ENCODE measurements at regions not wholly inside any gene's neighbourhood (a gene's known extent, or its start where the extent isn't known, plus 50 kb on each side); places are given as distances from the start of the nearest gene placed in this dataset.

DNA sequence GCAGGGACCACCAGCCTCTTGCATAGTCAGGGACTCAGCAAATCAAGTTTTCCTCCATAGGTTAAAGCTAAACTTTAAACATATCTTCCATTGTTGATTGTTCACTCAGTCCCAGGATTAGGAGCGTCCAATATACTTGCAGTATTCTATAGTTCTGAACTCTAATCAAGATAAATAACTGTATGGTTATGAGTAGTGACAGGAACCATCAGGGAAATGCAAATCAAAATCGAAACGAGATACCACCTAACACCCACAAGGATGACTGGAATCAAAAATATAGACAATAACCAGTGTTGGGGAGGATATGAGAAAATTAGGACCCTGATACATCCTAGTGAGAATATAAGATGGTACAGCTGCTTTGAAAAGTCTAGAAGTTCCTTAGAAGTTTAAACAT is 190.0 kb downstream of the ETS1 start:
- TF ChIP-seq, protein P1, sequence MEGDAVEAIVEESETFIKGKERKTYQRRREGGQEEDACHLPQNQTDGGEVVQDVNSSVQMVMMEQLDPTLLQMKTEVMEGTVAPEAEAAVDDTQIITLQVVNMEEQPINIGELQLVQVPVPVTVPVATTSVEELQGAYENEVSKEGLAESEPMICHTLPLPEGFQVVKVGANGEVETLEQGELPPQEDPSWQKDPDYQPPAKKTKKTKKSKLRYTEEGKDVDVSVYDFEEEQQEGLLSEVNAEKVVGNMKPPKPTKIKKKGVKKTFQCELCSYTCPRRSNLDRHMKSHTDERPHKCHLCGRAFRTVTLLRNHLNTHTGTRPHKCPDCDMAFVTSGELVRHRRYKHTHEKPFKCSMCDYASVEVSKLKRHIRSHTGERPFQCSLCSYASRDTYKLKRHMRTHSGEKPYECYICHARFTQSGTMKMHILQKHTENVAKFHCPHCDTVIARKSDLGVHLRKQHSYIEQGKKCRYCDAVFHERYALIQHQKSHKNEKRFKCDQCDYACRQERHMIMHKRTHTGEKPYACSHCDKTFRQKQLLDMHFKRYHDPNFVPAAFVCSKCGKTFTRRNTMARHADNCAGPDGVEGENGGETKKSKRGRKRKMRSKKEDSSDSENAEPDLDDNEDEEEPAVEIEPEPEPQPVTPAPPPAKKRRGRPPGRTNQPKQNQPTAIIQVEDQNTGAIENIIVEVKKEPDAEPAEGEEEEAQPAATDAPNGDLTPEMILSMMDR (IDR thresholded peaks at IDR 0.05), result no peak
- TF ChIP-seq EZH2 (IDR thresholded peaks at IDR 0.05; ENCODE audit: borderline replicate concordance, insufficient read depth, low read depth, low read length, poor library complexity, severe bottlenecking), result no peak

Measured in B cell (primary cell).